COLO829 (cell line): ENCODE measurements at regions not wholly inside any gene's neighbourhood (a gene's known extent, or its start where the extent isn't known, plus 50 kb on each side); places are given as distances from the start of the nearest gene placed in this dataset.
"Not testable (repeated sequence)": the region's sequence is repeated elsewhere in the genome, so short reads cannot be mapped to it uniquely, and the experiment has no call there.

Experiments
- DNase-seq: peaks from one replicate; pipeline ENCODE4 v3.0.0; 2012; ENCODE audit warnings: low spot score

- no peak for DNase-seq
Observed at GRCh38 chr10:21405981-21406380, 119.5 kb downstream of the SKIDA1 start.

- DNase-seq = no peak
Observed at GRCh38 chr10:21403256-21404015, 122.0 kb downstream of the SKIDA1 start.

DNA sequence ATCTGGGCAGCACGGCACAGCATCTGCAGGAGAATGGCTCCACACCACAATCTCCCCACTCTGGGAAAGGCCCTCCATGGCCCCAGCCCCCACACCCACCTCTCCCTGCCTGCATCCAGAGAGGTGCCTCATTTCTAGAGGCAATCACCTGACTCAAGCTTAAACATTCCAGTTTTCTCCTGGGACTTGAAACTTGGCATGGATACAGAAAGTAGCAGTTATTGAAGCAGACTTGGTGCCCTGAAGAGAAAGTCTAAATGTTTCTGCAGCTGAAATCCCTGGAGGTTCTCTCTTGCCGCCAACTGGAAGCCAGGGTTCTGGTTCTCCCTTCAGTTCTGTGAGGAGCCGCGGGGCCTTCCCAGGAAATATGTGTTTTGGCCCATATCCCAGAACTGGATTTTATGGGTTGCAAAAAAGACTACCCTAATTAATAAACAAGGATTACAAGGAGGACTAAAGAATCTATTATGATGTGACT, 122.8 kb downstream of the SKIDA1 start:
- DNase-seq = peak; percentile 45

DNA sequence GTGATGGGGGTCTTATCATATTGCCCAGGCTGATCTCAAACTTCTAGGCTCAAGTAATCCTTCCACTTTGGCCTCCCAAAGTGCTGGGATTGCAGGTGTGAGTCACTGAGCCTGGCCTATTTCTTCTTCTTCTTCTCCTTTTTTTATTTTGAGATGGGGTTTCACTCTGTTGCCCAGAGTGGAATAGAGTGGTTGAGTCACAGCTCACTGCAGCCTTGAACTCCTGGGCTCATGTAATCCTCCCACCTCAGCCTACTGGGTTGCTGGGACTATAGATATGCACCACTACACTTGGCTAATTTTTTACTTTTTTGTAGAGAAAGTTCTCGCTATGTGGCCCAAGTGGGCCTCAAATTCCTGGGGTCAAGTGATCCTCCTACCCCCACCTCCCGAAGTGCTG, 124.3 kb downstream of the SKIDA1 start:
- DNase-seq = no peak

DNA sequence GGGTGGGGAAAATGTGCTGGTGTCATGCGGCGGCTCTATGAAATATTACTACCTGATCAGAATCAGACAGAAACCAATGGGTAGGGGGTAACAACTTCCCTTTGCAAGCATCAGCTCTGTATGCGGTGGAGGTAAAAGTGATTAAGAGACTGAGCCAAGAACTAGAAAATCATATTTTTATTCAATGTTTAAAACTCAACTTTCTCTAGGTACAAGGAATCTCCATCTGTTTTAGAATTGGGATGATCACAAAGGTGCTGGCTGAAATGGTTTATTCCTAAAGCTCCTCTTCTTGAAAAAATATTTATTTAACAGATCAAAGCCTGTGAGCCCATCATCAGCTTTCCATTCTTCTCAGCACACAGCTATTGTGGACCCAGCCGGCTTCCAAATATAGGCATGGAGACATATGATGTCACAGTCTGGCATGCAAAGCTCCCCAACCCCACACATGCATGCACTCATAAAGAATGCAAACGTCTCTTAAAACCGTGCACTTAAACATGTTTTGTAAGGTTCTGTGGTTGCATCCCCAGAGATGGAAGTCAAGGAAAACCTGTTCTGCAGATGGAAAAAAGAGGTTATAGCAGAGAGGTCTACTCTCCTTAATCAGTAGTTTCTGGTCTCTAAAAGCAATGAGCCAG, 126.0 kb downstream of the SKIDA1 start:
- no peak for DNase-seq

GRCh38 chr10:21398563-21399231, 126.8 kb downstream of the SKIDA1 start:
- DNase-seq = peak; percentile 45

DNA sequence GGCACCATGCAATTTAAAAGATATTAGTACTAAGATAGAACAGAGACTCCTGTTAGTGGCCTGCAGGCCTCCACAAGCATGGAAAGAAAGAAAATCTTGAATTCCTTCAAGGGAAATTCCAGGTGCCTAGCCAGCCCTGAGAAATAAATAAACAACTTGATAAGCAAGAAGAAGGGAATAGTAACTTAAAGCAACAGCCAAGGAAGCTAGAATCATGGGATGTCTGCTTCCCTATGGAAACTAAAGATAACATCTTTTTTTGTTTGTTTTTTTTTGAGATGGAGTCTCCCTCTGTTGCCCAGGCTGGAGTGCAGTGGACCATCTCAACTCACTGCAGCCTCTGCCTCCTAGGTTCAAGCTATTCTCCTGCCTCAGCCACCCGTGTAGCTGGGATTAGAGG, 128.6 kb downstream of the SKIDA1 start:
- DNase-seq = no peak

GRCh38 chr10:21393931-21394330, 131.6 kb downstream of the SKIDA1 start:
- DNase-seq = no peak

GRCh38 chr10:21388589-21388988, 136.9 kb downstream of the SKIDA1 start:
- DNase-seq = no peak

- DNase-seq = no peak
Observed at GRCh38 chr10:21387868-21388267, 137.6 kb downstream of the SKIDA1 start.

GRCh38 chr10:21385996-21386585, 139.4 kb downstream of the SKIDA1 start:
- no peak for DNase-seq

GRCh38 chr10:21385536-21385935, 139.9 kb downstream of the SKIDA1 start:
- DNase-seq = no peak

- no peak for DNase-seq
Observed at GRCh38 chr10:21379143-21379542, 146.3 kb downstream of the SKIDA1 start.

GRCh38 chr10:21375274-21375673, 150.2 kb downstream of the SKIDA1 start:
- DNase-seq = not testable (repeated sequence)

- DNase-seq = not testable (repeated sequence)
Observed at GRCh38 chr10:21373881-21374280, 151.6 kb downstream of the SKIDA1 start.

- peak; percentile 74 for DNase-seq
Observed at GRCh38 chr10:21372651-21373410, 152.7 kb downstream of the SKIDA1 start.

- no peak for DNase-seq
Observed at GRCh38 chr10:21369697-21370096, 155.8 kb downstream of the SKIDA1 start.

GRCh38 chr10:21368728-21369425, 156.6 kb downstream of the SKIDA1 start:
- no peak for DNase-seq

DNA sequence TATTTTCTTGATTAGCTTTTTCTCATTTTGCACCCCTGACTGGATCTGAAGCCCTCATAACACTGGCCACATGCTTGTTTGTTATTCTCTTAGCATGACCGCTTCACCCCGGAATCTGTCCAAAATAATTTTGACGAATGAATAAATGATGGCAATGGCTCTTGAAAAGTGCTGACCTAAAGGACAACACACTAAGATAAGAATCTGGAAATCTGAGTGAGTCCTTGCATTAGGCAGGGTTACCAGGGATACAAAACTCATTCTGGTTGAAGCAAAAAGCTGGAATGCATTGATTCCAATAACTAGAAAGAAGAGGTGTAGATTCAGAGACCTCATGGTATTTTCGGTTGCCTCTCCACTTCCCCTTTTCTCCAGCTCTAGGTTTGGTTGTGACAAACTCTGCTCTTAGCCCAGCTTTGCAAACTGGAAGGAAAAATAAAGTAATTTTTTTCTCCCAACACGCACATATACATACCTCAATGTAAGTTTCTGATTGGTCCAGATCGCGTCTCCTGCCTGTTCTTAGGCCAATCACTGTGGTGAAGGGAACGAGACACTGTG, 157.4 kb downstream of the SKIDA1 start:
- no peak for DNase-seq

DNA sequence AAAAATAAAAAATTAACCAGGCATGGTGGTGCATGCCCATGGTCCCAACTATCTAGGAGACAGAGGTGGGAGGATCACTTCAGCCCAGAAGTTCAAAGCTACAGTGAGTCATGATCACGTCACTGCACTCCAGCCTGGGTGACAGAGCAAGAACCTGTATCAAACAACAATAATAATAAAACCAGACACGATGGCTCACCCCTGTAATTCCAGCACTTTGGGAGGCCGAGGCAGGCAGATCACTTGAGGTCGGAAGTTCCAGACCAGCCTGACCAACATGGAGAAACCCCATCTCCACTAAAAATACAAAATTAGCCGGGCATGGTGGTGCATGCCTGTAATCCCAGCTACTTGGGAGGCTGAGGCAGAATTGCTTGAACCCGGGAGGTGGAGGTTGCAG, 159.4 kb downstream of the SKIDA1 start:
- not testable (repeated sequence) for DNase-seq
